Sigmoid colon (tissue), 3 donors: ENCODE measurements at regions not wholly inside any gene's neighbourhood (a gene's known extent, or its start where the extent isn't known, plus 50 kb on each side); places are given as distances from the start of the nearest gene placed in this dataset.

Source experiments
- CTCF ChIP-seq, 4 experiments: fragments of 450-650 bp in 3 of 4; fragments of 200-600 bp in 1 of 4; IDR thresholded peaks; one replicate each; pipeline ENCODE4 v1.5.1; 2016 to 2019; ENCODE audit warnings: antibody characterized with exemption in 4 of 4, mild to moderate bottlenecking in 3 of 4, moderate library complexity in 2 of 4
- POLR2A ChIP-seq, 2 donors: fragments of 450-650 bp; IDR thresholded peaks; one replicate each; pipeline ENCODE4 v1.6.1; 2016; ENCODE audit warnings: antibody characterized with exemption in 2 of 2, mild to moderate bottlenecking in 2 of 2, moderate library complexity in 2 of 2

GRCh38 chr16:49092704-49093103, 188.9 kb downstream of the CBLN1 start:
- no peak for TF ChIP-seq CTCF (IDR thresholded peaks at IDR 0.05)
- no peak for TF ChIP-seq POLR2A (IDR thresholded peaks at IDR 0.05)
